ENCODE measurements at regions not wholly inside any gene's neighbourhood (a gene's known extent, or its start where the extent isn't known, plus 50 kb on each side); places are given as distances from the start of the nearest gene placed in this dataset.

- Histone ChIP-seq H2AFZ (ENCODE audit: low read depth, low read length) (no peak overlapping the region), H3K4me1 (ENCODE audit: insufficient read depth, low read length) (no peaks in the 10 kb centered on the region), H3K9me3 (ENCODE audit: low read length) (no peaks in the 10 kb centered on the region), H3K36me3 (ENCODE audit: insufficient read depth, low read length) (no peaks in the 10 kb centered on the region), H3K27me3 (ENCODE audit: insufficient read depth, low read length) (no peaks in the 10 kb centered on the region), H3K4me3 (ENCODE audit: low read length) (no peak overlapping the region)
Measured at GRCh38 chr3:166324401-166324800, 487.2 kb upstream of the BCHE start.

GRCh38 chr3:166322391-166322790 lies 485.2 kb upstream of the BCHE start:
- H3K27me3 ChIP-seq (ENCODE audit: insufficient read depth, low read length) = no peaks in the 10 kb centered on the region
- H3K4me3 ChIP-seq (ENCODE audit: low read length) = no peak overlapping the region
- H3K4me1 ChIP-seq (ENCODE audit: insufficient read depth, low read length) = no peaks in the 10 kb centered on the region
- no peaks in the 10 kb centered on the region for H3K9me3 ChIP-seq (ENCODE audit: low read length)
- no peaks in the 10 kb centered on the region for H3K36me3 ChIP-seq (ENCODE audit: insufficient read depth, low read length)
- no peak overlapping the region for H2AFZ ChIP-seq (ENCODE audit: low read depth, low read length)

- Histone ChIP-seq H3K4me3 (ENCODE audit: low read length) (no peak overlapping the region), H3K36me3 (ENCODE audit: insufficient read depth, low read length) (no peaks in the 10 kb centered on the region), H3K9me3 (ENCODE audit: low read length) (no peaks in the 10 kb centered on the region), H3K4me1 (ENCODE audit: insufficient read depth, low read length) (no peaks in the 10 kb centered on the region), H2AFZ (ENCODE audit: low read depth, low read length) (no peak overlapping the region), H3K27me3 (ENCODE audit: insufficient read depth, low read length) (no peaks in the 10 kb centered on the region)
Measured at GRCh38 chr3:166307756-166308350, 470.6 kb upstream of the BCHE start.

- no peaks in the 10 kb centered on the region for H3K9me3 ChIP-seq (ENCODE audit: low read length)
Measured at GRCh38 chr3:166304584-166304983, 467.4 kb upstream of the BCHE start.

GRCh38 chr3:166303681-166304080 lies 466.5 kb upstream of the BCHE start:
- H2AFZ ChIP-seq (ENCODE audit: low read depth, low read length) = no peak overlapping the region
- H3K9me3 ChIP-seq (ENCODE audit: low read length) = no peaks in the 10 kb centered on the region
- H3K4me1 ChIP-seq (ENCODE audit: insufficient read depth, low read length) = no peaks in the 10 kb centered on the region
- H3K27me3 ChIP-seq (ENCODE audit: insufficient read depth, low read length) = no peaks in the 10 kb centered on the region
- H3K4me3 ChIP-seq (ENCODE audit: low read length) = no peak overlapping the region
- no peaks in the 10 kb centered on the region for H3K36me3 ChIP-seq (ENCODE audit: insufficient read depth, low read length)

More at GRCh38 chr3:166304584-166304983, 467.4 kb upstream of the BCHE start:
- no peak overlapping the region for H2AFZ ChIP-seq (ENCODE audit: low read depth, low read length)
- H3K4me1 ChIP-seq (ENCODE audit: insufficient read depth, low read length) = no peaks in the 10 kb centered on the region
- no peaks in the 10 kb centered on the region for H3K27me3 ChIP-seq (ENCODE audit: insufficient read depth, low read length)
- H3K4me3 ChIP-seq (ENCODE audit: low read length) = no peak overlapping the region
- H3K36me3 ChIP-seq (ENCODE audit: insufficient read depth, low read length) = no peaks in the 10 kb centered on the region

- no peak overlapping the region for H3K4me3 ChIP-seq (ENCODE audit: low read length)
- H3K9me3 ChIP-seq (ENCODE audit: low read length) = no peaks in the 10 kb centered on the region
- no peak overlapping the region for H2AFZ ChIP-seq (ENCODE audit: low read depth, low read length)
- H3K4me1 ChIP-seq (ENCODE audit: insufficient read depth, low read length) = no peaks in the 10 kb centered on the region
- H3K27me3 ChIP-seq (ENCODE audit: insufficient read depth, low read length) = no peaks in the 10 kb centered on the region
- no peaks in the 10 kb centered on the region for H3K36me3 ChIP-seq (ENCODE audit: insufficient read depth, low read length)
Measured at GRCh38 chr3:166302331-166302730, 465.1 kb upstream of the BCHE start.

- Histone ChIP-seq H3K36me3 (ENCODE audit: insufficient read depth, low read length) (no peaks in the 10 kb centered on the region), H3K9me3 (ENCODE audit: low read length) (no peaks in the 10 kb centered on the region), H3K4me1 (ENCODE audit: insufficient read depth, low read length) (peaks cover 2% of the 10 kb centered on the region), H2AFZ (ENCODE audit: low read depth, low read length) (no peak overlapping the region), H3K4me3 (ENCODE audit: low read length) (no peak overlapping the region), H3K27me3 (ENCODE audit: insufficient read depth, low read length) (no peaks in the 10 kb centered on the region)
Measured at GRCh38 chr3:166296179-166296783, 459.1 kb upstream of the BCHE start.

- Histone ChIP-seq H2AFZ (ENCODE audit: low read depth, low read length) (no peak overlapping the region), H3K4me3 (ENCODE audit: low read length) (no peak overlapping the region), H3K4me1 (ENCODE audit: insufficient read depth, low read length) (peaks cover 2% of the 10 kb centered on the region), H3K9me3 (ENCODE audit: low read length) (no peaks in the 10 kb centered on the region), H3K36me3 (ENCODE audit: insufficient read depth, low read length) (no peaks in the 10 kb centered on the region), H3K27me3 (ENCODE audit: insufficient read depth, low read length) (no peaks in the 10 kb centered on the region)
Measured at GRCh38 chr3:166291186-166291955, 454.1 kb upstream of the BCHE start.

- H3K27me3 ChIP-seq (ENCODE audit: insufficient read depth, low read length) = no peaks in the 10 kb centered on the region
- peaks cover 19% of the 10 kb centered on the region for H3K4me1 ChIP-seq (ENCODE audit: insufficient read depth, low read length)
- peaks cover 2% of the 10 kb centered on the region for H3K9me3 ChIP-seq (ENCODE audit: low read length)
- no peak overlapping the region for H3K4me3 ChIP-seq (ENCODE audit: low read length)
- no peaks in the 10 kb centered on the region for H3K36me3 ChIP-seq (ENCODE audit: insufficient read depth, low read length)
- H2AFZ ChIP-seq (ENCODE audit: low read depth, low read length) = no peak overlapping the region
Measured at GRCh38 chr3:166285001-166285400, 447.8 kb upstream of the BCHE start.

GRCh38 chr3:166283840-166284239 lies 446.6 kb upstream of the BCHE start:
- H3K9me3 ChIP-seq (ENCODE audit: low read length) = peaks cover 2% of the 10 kb centered on the region
- H3K4me1 ChIP-seq (ENCODE audit: insufficient read depth, low read length) = peaks cover 19% of the 10 kb centered on the region
- H3K27me3 ChIP-seq (ENCODE audit: insufficient read depth, low read length) = no peaks in the 10 kb centered on the region
- peak overlapping the region; percentile 31 for H3K4me3 ChIP-seq (ENCODE audit: low read length)
- H3K36me3 ChIP-seq (ENCODE audit: insufficient read depth, low read length) = no peaks in the 10 kb centered on the region
- peak overlapping the region; percentile 92 for H2AFZ ChIP-seq (ENCODE audit: low read depth, low read length)

GRCh38 chr3:166282931-166283330 lies 445.7 kb upstream of the BCHE start:
- no peaks in the 10 kb centered on the region for H3K27me3 ChIP-seq (ENCODE audit: insufficient read depth, low read length)

GRCh38 chr3:166279636-166280035 lies 442.4 kb upstream of the BCHE start:
- Histone ChIP-seq H3K9me3 (ENCODE audit: low read length) (no peaks in the 10 kb centered on the region), H3K4me3 (ENCODE audit: low read length) (no peak overlapping the region), H3K27me3 (ENCODE audit: insufficient read depth, low read length) (no peaks in the 10 kb centered on the region), H3K4me1 (ENCODE audit: insufficient read depth, low read length) (peaks cover 15% of the 10 kb centered on the region), H2AFZ (ENCODE audit: low read depth, low read length) (no peak overlapping the region), H3K36me3 (ENCODE audit: insufficient read depth, low read length) (no peaks in the 10 kb centered on the region)

More at GRCh38 chr3:166282931-166283330, 445.7 kb upstream of the BCHE start:
- Histone ChIP-seq H3K4me3 (ENCODE audit: low read length) (no peak overlapping the region), H3K4me1 (ENCODE audit: insufficient read depth, low read length) (peaks cover 19% of the 10 kb centered on the region), H3K36me3 (ENCODE audit: insufficient read depth, low read length) (no peaks in the 10 kb centered on the region), H3K9me3 (ENCODE audit: low read length) (peaks cover 2% of the 10 kb centered on the region), H2AFZ (ENCODE audit: low read depth, low read length) (peak overlapping the region; percentile 92)

- no peaks in the 10 kb centered on the region for H3K4me1 ChIP-seq (ENCODE audit: insufficient read depth, low read length)
- H3K27me3 ChIP-seq (ENCODE audit: insufficient read depth, low read length) = no peaks in the 10 kb centered on the region
- no peak overlapping the region for H2AFZ ChIP-seq (ENCODE audit: low read depth, low read length)
- no peaks in the 10 kb centered on the region for H3K36me3 ChIP-seq (ENCODE audit: insufficient read depth, low read length)
- H3K9me3 ChIP-seq (ENCODE audit: low read length) = no peaks in the 10 kb centered on the region
- H3K4me3 ChIP-seq (ENCODE audit: low read length) = no peak overlapping the region
Measured at GRCh38 chr3:166275024-166275390, 437.8 kb upstream of the BCHE start.
